Nucleus accumbens (tissue), 56 donors: ENCODE measurements at regions not wholly inside any gene's neighbourhood (a gene's known extent, or its start where the extent isn't known, plus 50 kb on each side); places are given as distances from the start of the nearest gene placed in this dataset.

Source experiments
- DNase-seq, 56 donors: peaks; one replicate each; lab custom pipeline; 2025; lab: John Stamatoyannopoulos, UW

GRCh38 chr18:34159691-34160185 lies 65.0 kb downstream of the NOL4 start:
- DNase-seq, result peak in 13 of 56 donors; percentile 7 to 62 (median 35)

- DNase-seq, result peak; percentile 6 to 92 (median 66)
These were observed 65.6 kb downstream of the NOL4 start for GRCh38 chr18:34158881-34159690.

GRCh38 chr18:34153711-34154110 lies 71.0 kb downstream of the NOL4 start:
- DNase-seq, result no peak

- DNase-seq, result no peak
These were observed 93.7 kb downstream of the NOL4 start for GRCh38 chr18:34131006-34131405.

- DNase-seq, result no peak
These were observed 96.3 kb downstream of the NOL4 start for GRCh38 chr18:34128436-34128835.

GRCh38 chr18:34126121-34126520 lies 98.6 kb downstream of the NOL4 start:
- no peak for DNase-seq

GRCh38 chr18:34122724-34123334 lies 101.9 kb downstream of the NOL4 start:
- DNase-seq, result peak in 16 of 56 donors; percentile 0 to 48 (median 10)

- DNase-seq, result no peak
These were observed 103.5 kb downstream of the NOL4 start for GRCh38 chr18:34121200-34121721.

GRCh38 chr18:34120294-34120693 lies 104.4 kb downstream of the NOL4 start:
- no peak for DNase-seq

GRCh38 chr18:34117319-34117718 lies 107.4 kb downstream of the NOL4 start:
- DNase-seq, result no peak

- no peak for DNase-seq
These were observed 109.2 kb downstream of the NOL4 start for GRCh38 chr18:34115409-34116081.

GRCh38 chr18:34114996-34115395 lies 109.7 kb downstream of the NOL4 start:
- no peak for DNase-seq

GRCh38 chr18:34108206-34108605 lies 116.5 kb downstream of the NOL4 start:
- no peak for DNase-seq

- DNase-seq, result no peak
These were observed 126.6 kb downstream of the NOL4 start for GRCh38 chr18:34098109-34098508.

- DNase-seq, result no peak
These were observed 127.4 kb downstream of the NOL4 start for GRCh38 chr18:34097312-34097711.

- no peak for DNase-seq
These were observed 130.6 kb downstream of the NOL4 start for GRCh38 chr18:34094148-34094547.

- no peak for DNase-seq
These were observed 131.9 kb downstream of the NOL4 start for GRCh38 chr18:34092796-34093195.

- DNase-seq, result no peak
These were observed 138.3 kb downstream of the NOL4 start for GRCh38 chr18:34086370-34086769.

GRCh38 chr18:34085140-34085739 lies 139.5 kb downstream of the NOL4 start:
- no peak for DNase-seq

GRCh38 chr18:34084635-34085034 lies 140.1 kb downstream of the NOL4 start:
- DNase-seq, result no peak
